Epithelial cell of proximal tubule (primary cell): ENCODE measurements at regions not wholly inside any gene's neighbourhood (a gene's known extent, or its start where the extent isn't known, plus 50 kb on each side); places are given as distances from the start of the nearest gene placed in this dataset.

Experiments
- DNase-seq: peaks from one replicate; pipeline ENCODE4 v3.0.0-alpha.2; 2011; ENCODE audit warnings: low read depth
- H3K4me3 ChIP-seq: 2 replicates; pipeline ENCODE4 v1.5.1; 2011; ENCODE audit warnings: low read depth, mild to moderate bottlenecking, low read length
- TF ChIP-seq, protein P1 (sequence below): conservative IDR thresholded peaks from 2 replicates; pipeline ENCODE4 v1.5.1; 2012; ENCODE audit warnings: low read depth, mild to moderate bottlenecking, low read length

DNA sequence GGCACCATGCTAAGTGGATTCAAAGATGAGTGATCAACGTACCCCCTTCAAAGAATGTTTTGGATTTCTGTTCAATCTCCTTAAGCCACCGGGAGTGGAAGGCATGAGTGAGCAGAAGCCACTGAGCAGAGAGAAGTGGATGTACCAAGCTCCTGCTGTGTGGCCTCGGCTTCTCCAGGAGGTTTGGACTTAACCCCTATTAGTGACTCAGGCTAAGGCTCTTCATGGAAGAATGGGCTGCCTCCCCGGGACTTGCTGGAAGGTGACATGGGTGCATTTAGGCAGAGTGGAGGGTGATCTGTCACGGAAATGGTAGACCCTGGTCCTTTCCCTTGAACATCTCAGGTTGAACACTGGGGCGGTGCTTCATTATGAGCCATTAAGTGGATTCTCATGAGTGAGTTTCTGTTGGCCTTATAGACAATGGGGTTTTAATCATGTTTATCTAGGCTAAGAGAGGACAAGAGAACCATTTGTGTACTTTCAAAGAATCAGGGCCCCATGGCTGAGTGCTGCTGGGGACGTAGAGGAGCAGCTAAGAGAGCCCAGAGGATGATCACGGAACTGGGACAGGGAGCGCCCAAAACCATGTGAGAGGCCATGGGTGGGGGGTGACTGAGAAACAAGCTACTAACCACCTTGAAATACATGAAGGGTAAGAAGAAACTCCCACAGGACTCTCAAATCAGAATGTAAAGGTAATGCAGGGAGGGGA lies 62.2 kb downstream of the HES1 start:
- no peak overlapping the region for H3K4me3 ChIP-seq
- no peak for DNase-seq
- TF ChIP-seq, protein P1, sequence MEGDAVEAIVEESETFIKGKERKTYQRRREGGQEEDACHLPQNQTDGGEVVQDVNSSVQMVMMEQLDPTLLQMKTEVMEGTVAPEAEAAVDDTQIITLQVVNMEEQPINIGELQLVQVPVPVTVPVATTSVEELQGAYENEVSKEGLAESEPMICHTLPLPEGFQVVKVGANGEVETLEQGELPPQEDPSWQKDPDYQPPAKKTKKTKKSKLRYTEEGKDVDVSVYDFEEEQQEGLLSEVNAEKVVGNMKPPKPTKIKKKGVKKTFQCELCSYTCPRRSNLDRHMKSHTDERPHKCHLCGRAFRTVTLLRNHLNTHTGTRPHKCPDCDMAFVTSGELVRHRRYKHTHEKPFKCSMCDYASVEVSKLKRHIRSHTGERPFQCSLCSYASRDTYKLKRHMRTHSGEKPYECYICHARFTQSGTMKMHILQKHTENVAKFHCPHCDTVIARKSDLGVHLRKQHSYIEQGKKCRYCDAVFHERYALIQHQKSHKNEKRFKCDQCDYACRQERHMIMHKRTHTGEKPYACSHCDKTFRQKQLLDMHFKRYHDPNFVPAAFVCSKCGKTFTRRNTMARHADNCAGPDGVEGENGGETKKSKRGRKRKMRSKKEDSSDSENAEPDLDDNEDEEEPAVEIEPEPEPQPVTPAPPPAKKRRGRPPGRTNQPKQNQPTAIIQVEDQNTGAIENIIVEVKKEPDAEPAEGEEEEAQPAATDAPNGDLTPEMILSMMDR = no peak

DNA sequence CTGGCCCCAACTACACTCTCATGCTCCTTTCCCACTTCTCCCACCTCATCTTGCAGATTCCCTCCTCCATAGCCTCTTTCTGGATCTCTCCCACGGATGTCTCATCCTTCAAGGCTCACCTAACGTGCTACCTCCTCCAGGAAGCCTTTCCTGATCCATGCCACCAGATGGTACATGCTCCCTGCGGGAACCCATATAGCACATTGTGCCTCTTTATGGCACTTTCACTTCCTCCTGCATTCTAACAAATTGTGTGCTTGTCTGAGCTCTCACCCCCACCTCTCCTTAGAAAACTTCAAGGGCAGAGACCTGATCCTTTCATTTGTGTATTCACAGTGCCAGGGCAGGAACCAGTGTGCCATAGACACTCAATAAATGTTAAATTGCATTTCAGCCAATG lies 63.0 kb downstream of the HES1 start:
- TF ChIP-seq, protein P1 = no peak
- DNase-seq = no peak
- no peak overlapping the region for H3K4me3 ChIP-seq

DNA sequence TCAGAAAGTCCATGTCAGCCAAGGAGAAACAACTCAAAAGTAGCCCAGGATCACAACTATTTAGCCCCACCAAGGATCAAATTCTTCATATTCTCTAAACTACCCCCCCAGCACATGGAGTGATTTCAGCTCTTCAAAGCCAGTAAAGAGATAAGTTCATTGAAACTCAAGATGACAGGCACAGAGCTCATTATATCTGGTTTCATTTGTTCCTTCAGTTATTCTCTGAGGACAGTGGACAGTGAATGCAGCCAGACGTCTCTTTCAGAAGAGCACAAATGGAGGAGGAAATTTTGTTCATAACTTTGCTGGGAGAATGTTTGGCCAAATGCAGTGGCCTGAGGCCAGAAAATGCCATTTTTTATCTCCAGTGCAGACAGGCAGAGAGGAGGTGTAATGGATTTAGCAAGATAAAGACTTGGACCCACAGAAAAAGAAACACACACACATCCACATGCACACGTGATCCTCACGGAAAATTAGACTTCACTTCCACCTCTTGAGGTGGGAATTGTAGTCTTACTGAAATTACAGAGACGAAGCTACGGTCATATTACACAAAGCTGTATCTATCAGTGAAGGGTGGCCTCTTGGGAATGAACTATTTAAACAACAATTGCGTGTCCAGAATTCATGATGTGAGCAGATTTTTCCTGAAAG lies 64.6 kb downstream of the HES1 start:
- H3K4me3 ChIP-seq = no peak overlapping the region
- DNase-seq = no peak
- TF ChIP-seq, protein P1 = no peak

DNA sequence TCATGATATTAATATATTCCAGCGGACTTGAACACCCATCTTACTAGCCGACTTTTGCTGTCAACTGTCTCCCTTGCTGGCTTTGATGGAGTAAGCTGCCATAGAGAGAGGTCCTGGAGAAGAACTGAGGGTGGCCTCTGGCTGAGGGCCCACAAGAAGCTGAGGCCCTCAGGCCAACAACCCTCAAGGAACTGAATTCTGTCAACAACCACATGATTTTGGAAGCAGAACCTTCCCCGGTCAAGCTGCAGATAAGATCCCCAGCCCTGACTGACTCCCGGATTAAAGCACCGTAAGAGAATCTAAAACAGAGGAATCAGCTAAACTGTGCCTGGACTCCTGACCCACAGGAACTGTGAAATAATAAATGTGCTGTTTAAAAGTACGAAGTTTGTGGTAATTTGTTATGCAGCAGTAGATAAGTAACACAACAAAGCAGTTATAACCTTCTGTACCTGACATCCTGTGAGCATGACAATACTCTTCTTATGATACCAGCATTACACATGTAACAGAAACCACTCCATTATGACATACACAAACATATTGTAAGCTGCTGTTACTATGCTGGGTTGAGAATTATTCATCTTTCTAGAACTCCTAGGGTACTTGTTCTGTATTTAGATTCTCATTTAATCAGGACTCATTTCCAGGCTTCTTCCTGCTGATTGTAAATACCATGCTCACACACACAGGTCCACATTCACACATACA lies 66.2 kb downstream of the HES1 start:
- no peak overlapping the region for H3K4me3 ChIP-seq
- TF ChIP-seq, protein P1 = no peak
- DNase-seq = no peak

DNA sequence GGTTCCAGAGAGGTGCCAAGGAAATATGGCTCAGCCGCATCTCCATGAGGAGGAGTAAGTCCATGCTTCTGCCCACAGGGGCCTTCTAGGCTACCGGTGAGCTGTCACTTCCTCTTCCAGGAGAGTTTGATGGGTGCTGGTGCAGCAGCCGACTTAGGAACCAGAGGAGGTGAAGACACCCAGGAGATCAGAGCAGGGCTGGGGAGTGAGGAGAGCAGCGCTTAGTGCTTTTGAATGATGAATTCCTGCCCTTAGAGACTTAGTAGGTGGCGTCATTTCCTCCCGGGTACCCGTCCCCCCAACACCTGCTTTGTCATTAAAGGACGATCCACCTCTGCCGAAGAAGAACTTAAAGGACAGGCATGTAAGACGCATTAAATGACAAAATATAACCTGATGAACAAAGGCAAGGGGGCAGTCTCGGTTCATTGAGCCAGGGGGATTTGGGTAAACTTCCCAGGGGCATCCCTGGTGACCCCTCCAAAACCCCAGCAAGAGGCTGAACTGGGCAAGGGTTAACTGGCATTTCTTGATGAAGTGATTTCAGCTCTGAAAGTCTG lies 67.6 kb downstream of the HES1 start:
- no peak for DNase-seq
- TF ChIP-seq, protein P1 = no peak
- H3K4me3 ChIP-seq = peak overlapping the region; percentile 46

DNA sequence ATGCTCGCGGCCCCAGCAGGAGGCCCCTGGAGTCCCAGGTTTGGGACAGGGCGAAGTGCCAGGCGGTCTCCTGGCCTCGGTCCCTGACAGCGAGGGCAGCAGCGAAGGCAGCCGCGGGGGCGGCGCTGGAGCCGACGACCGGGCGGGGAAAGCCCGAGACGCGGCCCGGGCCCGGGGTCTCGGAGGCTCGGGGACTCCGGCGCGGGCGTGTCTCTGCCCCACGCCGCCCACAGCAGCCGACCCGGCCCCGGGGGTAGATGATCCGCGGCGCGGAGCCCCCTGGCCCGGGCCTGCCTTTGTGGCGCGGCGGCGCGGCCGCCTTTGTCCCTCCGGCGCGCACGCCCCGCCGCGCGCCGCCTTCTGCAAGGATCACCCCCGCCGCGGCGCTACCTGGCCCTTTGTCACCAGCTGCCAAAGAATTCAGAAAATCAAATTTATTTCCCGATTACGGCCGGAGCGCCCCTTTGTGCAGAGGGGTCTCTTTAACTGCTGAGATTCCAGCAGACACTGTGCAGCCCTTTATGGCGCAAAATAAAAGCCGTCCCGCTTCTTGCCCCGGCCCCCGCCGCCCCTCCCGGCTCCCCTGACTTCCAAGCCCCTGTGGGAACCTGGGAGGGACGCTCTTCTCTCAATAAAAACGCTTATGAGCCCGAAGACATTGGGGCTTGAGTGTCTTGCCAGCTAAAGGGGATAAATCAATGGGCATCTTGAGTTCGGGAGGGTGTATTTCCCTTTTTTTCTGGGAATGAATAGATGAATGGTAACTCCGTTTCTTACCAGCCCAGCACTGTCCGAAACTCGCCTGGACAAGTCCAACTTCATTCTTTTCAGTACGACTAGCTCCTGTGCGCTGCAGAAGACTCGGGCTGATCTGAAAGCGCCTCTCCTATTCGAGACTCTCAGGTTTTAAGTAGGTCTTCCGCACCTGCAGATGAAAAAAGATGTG lies 68.4 kb downstream of the HES1 start:
- DNase-seq = no peak
- peak overlapping the region; percentile 46 for H3K4me3 ChIP-seq
- TF ChIP-seq, protein P1 = no peak
